ENCODE measurements at regions not wholly inside any gene's neighbourhood (a gene's known extent, or its start where the extent isn't known, plus 50 kb on each side); places are given as distances from the start of the nearest gene placed in this dataset.

GRCh38 chr9:108278341-108278740, 577.4 kb downstream of the ACTL7B start:
- Histone ChIP-seq H3K27me3 (no peaks in the 10 kb centered on the region), H3K27ac (replicated peaks in 1 of 4) (no peak overlapping the region), H3K4me3 (no peak overlapping the region), H3K4me1 (no peaks in the 10 kb centered on the region), H3K9me3 (no peaks in the 10 kb centered on the region), H3K36me3 (no peaks in the 10 kb centered on the region)
- intact Hi-C loops (cut with DNase I): no loop called here
- no peak for DNase-seq (ENCODE audit: extremely low spot score)
- TF ChIP-seq CTCF (IDR thresholded peaks at IDR 0.05) (no peak), EP300 (IDR thresholded peaks at IDR 0.05) (no peak), POLR2A (IDR thresholded peaks at IDR 0.05; ENCODE audit: low read depth) (no peak), POLR2AphosphoS5 (IDR thresholded peaks at IDR 0.05) (no peak)

GRCh38 chr9:108277216-108277615, 578.6 kb downstream of the ACTL7B start:
- peaks cover under 1 to 7% (median 4%) of the 10 kb centered on the region in 4 donors for H3K4me1 ChIP-seq
- intact Hi-C loops (cut with DNase I): no loop called here
- H3K9me3 ChIP-seq: no peaks in the 10 kb centered on the region
- TF ChIP-seq POLR2A (IDR thresholded peaks at IDR 0.05; ENCODE audit: low read depth) (no peak), CTCF (IDR thresholded peaks at IDR 0.05) (no peak), EP300 (IDR thresholded peaks at IDR 0.05) (no peak), POLR2AphosphoS5 (IDR thresholded peaks at IDR 0.05) (no peak)
- no peak overlapping the region for H3K4me3 ChIP-seq
- no peak for DNase-seq (ENCODE audit: extremely low spot score)
- H3K36me3 ChIP-seq: no peaks in the 10 kb centered on the region
- H3K27ac ChIP-seq (replicated peaks in 1 of 4): no peak overlapping the region
- no peaks in the 10 kb centered on the region for H3K27me3 ChIP-seq

GRCh38 chr9:108275906-108276305, 579.9 kb downstream of the ACTL7B start:
- 87% methylated on average over 2 of the region's 2 CpGs for WGBS
- TF ChIP-seq EP300 (IDR thresholded peaks at IDR 0.05) (no peak), CTCF (IDR thresholded peaks at IDR 0.05) (no peak), POLR2AphosphoS5 (IDR thresholded peaks at IDR 0.05) (no peak), POLR2A (IDR thresholded peaks at IDR 0.05; ENCODE audit: low read depth) (no peak)
- Histone ChIP-seq H3K4me1 (peaks cover 5 to 13% (median 11%) of the 10 kb centered on the region in 4 donors), H3K27ac (replicated peaks in 1 of 4) (no peak overlapping the region), H3K4me3 (no peak overlapping the region), H3K36me3 (no peaks in the 10 kb centered on the region), H3K27me3 (no peaks in the 10 kb centered on the region), H3K9me3 (no peaks in the 10 kb centered on the region)
- intact Hi-C loops (cut with DNase I): no loop called here
- DNase-seq (ENCODE audit: extremely low spot score): no peak

GRCh38 chr9:108274971-108275370, 580.8 kb downstream of the ACTL7B start:
- no peak overlapping the region for H3K4me3 ChIP-seq
- no peaks in the 10 kb centered on the region for H3K27me3 ChIP-seq
- DNase-seq (ENCODE audit: extremely low spot score): no peak
- TF ChIP-seq CTCF (IDR thresholded peaks at IDR 0.05): no peak
- TF ChIP-seq POLR2AphosphoS5 (IDR thresholded peaks at IDR 0.05): no peak
- TF ChIP-seq POLR2A (IDR thresholded peaks at IDR 0.05; ENCODE audit: low read depth): no peak
- no peak for TF ChIP-seq EP300 (IDR thresholded peaks at IDR 0.05)
- intact Hi-C loops (cut with DNase I): loop anchor here (5.0 kb wide), 2 partner anchors 633 to 793 kb away; no protein-coding TSS in a partner anchor
- no peaks in the 10 kb centered on the region for H3K9me3 ChIP-seq
- 84% methylated on average over 5 of the region's 5 CpGs for WGBS
- H3K36me3 ChIP-seq: no peaks in the 10 kb centered on the region
- no peak overlapping the region for H3K27ac ChIP-seq (replicated peaks in 1 of 4)
- peaks cover 5 to 13% (median 11%) of the 10 kb centered on the region in 4 donors for H3K4me1 ChIP-seq

- whole genome bisulfite sequencing: 100% methylated on average over 2 of the region's 2 CpGs
- H3K36me3 ChIP-seq: no peaks in the 10 kb centered on the region
Measured at GRCh38 chr9:108273988-108274387, 581.8 kb downstream of the ACTL7B start.

More at GRCh38 chr9:108273988-108274387, 581.8 kb downstream of the ACTL7B start:
- intact Hi-C loops (cut with DNase I): loop anchor here (5.0 kb wide), 2 partner anchors 632 to 792 kb away; no protein-coding TSS in a partner anchor
- peaks cover 5 to 13% (median 11%) of the 10 kb centered on the region in 4 donors for H3K4me1 ChIP-seq
- no peak for TF ChIP-seq POLR2AphosphoS5 (IDR thresholded peaks at IDR 0.05)
- TF ChIP-seq EP300 (IDR thresholded peaks at IDR 0.05): no peak
- TF ChIP-seq CTCF (IDR thresholded peaks at IDR 0.05): no peak
- H3K4me3 ChIP-seq: no peak overlapping the region
- H3K9me3 ChIP-seq: no peaks in the 10 kb centered on the region
- DNase-seq (ENCODE audit: extremely low spot score): no peak
- no peaks in the 10 kb centered on the region for H3K27me3 ChIP-seq
- H3K27ac ChIP-seq (replicated peaks in 1 of 4): no peak overlapping the region
